WTC11 (cell line): ENCODE measurements at regions not wholly inside any gene's neighbourhood (a gene's known extent, or its start where the extent isn't known, plus 50 kb on each side); places are given as distances from the start of the nearest gene placed in this dataset.

Experiments
- ATAC-seq: fragments of 200-7000 bp; cut with Tn5 transposase; 2 replicates; pipeline ENCODE4 v1.10.0; 2021; ENCODE audit warnings: mild to moderate bottlenecking, moderate library complexity
- CTCF ChIA-PET: fragments of 300-600 bp; sonication (Branson Sonifier 250); formaldehyde crosslinking; loops from one replicate; lab custom pipeline; 2021; ENCODE audit warnings: antibody characterized with exemption; lab: Charles Lee
- POLR2A ChIA-PET: fragments of 350-600 bp; sonication (Branson Sonifier 250); formaldehyde crosslinking; loops from one replicate; lab custom pipeline; 2021; ENCODE audit warnings: antibody characterized with exemption; lab: Charles Lee
- DNase-seq: peaks from one replicate; pipeline ENCODE4 v3.0.0; 2021; ENCODE audit warnings: low spot score
- H3K27ac Mint-ChIP-seq: 2 replicates; pipeline ENCODE4 v1.8.0; 2021; ENCODE audit warnings: mixed read lengths
- H3K27me3 Mint-ChIP-seq: 2 replicates; pipeline ENCODE4 v1.8.0; 2021; ENCODE audit warnings: low read depth, mild to moderate bottlenecking, moderate library complexity, mixed read lengths
- H3K36me3 Mint-ChIP-seq: 2 replicates; pipeline ENCODE4 v1.8.0; 2021; ENCODE audit warnings: mixed read lengths
- H3K4me1 Mint-ChIP-seq: 2 replicates; pipeline ENCODE4 v1.8.0; 2022; ENCODE audit warnings: mixed read lengths
- H3K4me3 Mint-ChIP-seq: 2 replicates; pipeline ENCODE4 v1.8.0; 2021; ENCODE audit warnings: mild to moderate bottlenecking, moderate library complexity, mixed read lengths
- H3K9me3 Mint-ChIP-seq: 2 replicates; pipeline ENCODE4 v1.8.0; 2021; ENCODE audit warnings: mixed read lengths
- ATF6 ChIP-seq: sonication (generic); formaldehyde crosslinking; IDR thresholded peaks from 2 replicates; pipeline ENCODE4 v1.8.1; 2023; ENCODE audit warnings: mild to moderate bottlenecking, missing genetic modification reagents
- CBFB ChIP-seq: sonication (generic); formaldehyde crosslinking; IDR thresholded peaks from 2 replicates; pipeline ENCODE4 v1.8.1; 2022; ENCODE audit warnings: mild to moderate bottlenecking, low read depth, missing genetic modification reagents
- CREB1 ChIP-seq: sonication (generic); formaldehyde crosslinking; IDR thresholded peaks from 2 replicates; pipeline ENCODE4 v1.8.0; 2023; ENCODE audit warnings: mild to moderate bottlenecking, missing genetic modification reagents
- E2F4 ChIP-seq: sonication (generic); formaldehyde crosslinking; IDR thresholded peaks from 2 replicates; pipeline ENCODE4 v1.8.1; 2022; ENCODE audit warnings: low read depth, mild to moderate bottlenecking, moderate library complexity, missing genetic modification reagents, borderline replicate concordance
- EMX1 ChIP-seq: fragments of 250-450 bp; sonication (Bioruptor Pico); IDR thresholded peaks from 2 replicates; pipeline ENCODE4 v1.8.0; 2021; ENCODE audit warnings: mild to moderate bottlenecking
- GABPB1 ChIP-seq: sonication (generic); formaldehyde crosslinking; IDR thresholded peaks from 2 replicates; pipeline ENCODE4 v1.8.1; 2023; ENCODE audit warnings: mild to moderate bottlenecking, missing genetic modification reagents
- KAT7 ChIP-seq: sonication (generic); formaldehyde crosslinking; IDR thresholded peaks from 2 replicates; pipeline ENCODE4 v1.8.1; 2023; ENCODE audit warnings: missing genetic modification reagents, mild to moderate bottlenecking, borderline replicate concordance
- SP1 ChIP-seq: sonication (generic); formaldehyde crosslinking; conservative IDR thresholded peaks from 2 replicates; pipeline ENCODE4 v1.8.1; 2022; ENCODE audit warnings: missing genetic modification reagents
- TCF7 ChIP-seq: sonication (generic); formaldehyde crosslinking; IDR thresholded peaks from 2 replicates; pipeline ENCODE4 v1.8.0; 2022; ENCODE audit warnings: mild to moderate bottlenecking, low read depth, missing genetic modification reagents, moderate library complexity
- TEAD1 ChIP-seq: sonication (generic); formaldehyde crosslinking; IDR thresholded peaks from 2 replicates; pipeline ENCODE4 v1.8.0; 2022; ENCODE audit warnings: mild to moderate bottlenecking, missing genetic modification reagents
- USF2 ChIP-seq: sonication (generic); formaldehyde crosslinking; IDR thresholded peaks from 2 replicates; pipeline ENCODE4 v1.8.1; 2023; ENCODE audit warnings: mild to moderate bottlenecking, missing genetic modification reagents, moderate library complexity
- ZMAT4 ChIP-seq: fragments of 250-450 bp; sonication (Bioruptor Pico); IDR thresholded peaks from 2 replicates; pipeline ENCODE4 v1.9.0; 2021; ENCODE audit warnings: mild to moderate bottlenecking
- ZNF138 ChIP-seq: sonication (generic); formaldehyde crosslinking; conservative IDR thresholded peaks from 2 replicates; pipeline ENCODE4 v1.8.1; 2022; ENCODE audit warnings: mild to moderate bottlenecking, moderate library complexity, missing genetic modification reagents
- ZNF219 ChIP-seq: sonication (generic); formaldehyde crosslinking; IDR thresholded peaks from 2 replicates; pipeline ENCODE4 v1.8.0; 2023; ENCODE audit warnings: missing genetic modification reagents, mild to moderate bottlenecking, borderline replicate concordance
- ZNF263 ChIP-seq: sonication (generic); formaldehyde crosslinking; IDR thresholded peaks from 2 replicates; pipeline ENCODE4 v1.8.1; 2022; ENCODE audit warnings: low read depth, mild to moderate bottlenecking, moderate library complexity, missing genetic modification reagents
- ZNF317 ChIP-seq: sonication (generic); formaldehyde crosslinking; IDR thresholded peaks from 2 replicates; pipeline ENCODE4 v1.8.1; 2023; ENCODE audit warnings: low read depth, mild to moderate bottlenecking, moderate library complexity, missing genetic modification reagents, borderline replicate concordance
- ZNF416 ChIP-seq: fragments of 250-450 bp; sonication (Bioruptor Pico); IDR thresholded peaks from 2 replicates; pipeline ENCODE4 v1.9.0; 2021; ENCODE audit warnings: mild to moderate bottlenecking, inconsistent platforms
- ZNF512 ChIP-seq: sonication (generic); formaldehyde crosslinking; IDR thresholded peaks from 2 replicates; pipeline ENCODE4 v1.8.1; 2022; ENCODE audit warnings: missing genetic modification reagents, borderline replicate concordance
- ZNF671 ChIP-seq: fragments of 250-450 bp; sonication (Bioruptor Pico); IDR thresholded peaks from 2 replicates; pipeline ENCODE4 v1.8.0; 2021; ENCODE audit warnings: mild to moderate bottlenecking
- ZSCAN18 ChIP-seq: fragments of 250-450 bp; sonication (Bioruptor Pico); IDR thresholded peaks from 2 replicates; pipeline ENCODE4 v2.1.2; 2022; ENCODE audit warnings: mild to moderate bottlenecking, moderate library complexity

- TF ChIP-seq USF2 (CRISPR knock-in tag) (no peak), SP1 (CRISPR knock-in tag) (no peak), ZNF219 (CRISPR knock-in tag) (no peak), ZNF512 (CRISPR knock-in tag) (no peak), ZNF263 (CRISPR knock-in tag) (no peak), CREB1 (CRISPR knock-in tag) (no peak), ZSCAN18 (no peak), EMX1 (CRISPR knock-in tag) (no peak), ZMAT4 (CRISPR knock-in tag) (no peak), TCF7 (CRISPR knock-in tag) (no peak), GABPB1 (CRISPR knock-in tag) (no peak), ZNF416 (no peak), ZNF671 (CRISPR knock-in tag) (no peak)
- TF ChIP-seq, all 79 proteins: peak for 0
- H3K36me3 Mint-ChIP-seq = peaks cover 2% of the 10 kb centered on the region; the same call in 1 of the 2 replicates
- no peak overlapping the region for H3K4me3 Mint-ChIP-seq
- peaks cover 6% of the 10 kb centered on the region for H3K9me3 Mint-ChIP-seq
- peak overlapping the region; percentile 84; the same call in 1 of the 2 replicates for H3K27ac Mint-ChIP-seq
- H3K27me3 Mint-ChIP-seq = peaks cover 3% of the 10 kb centered on the region; the same call in 1 of the 2 replicates
- ChIA-PET POLR2A (interaction anchor here (0.7 to 1.4 kb wide), 4 partner anchors 12 to 70 kb away, joined by 6 to 8 read pairs (median 6); no protein-coding TSS in a partner anchor), CTCF (interaction anchor here (0.6 to 1.9 kb wide), 8 partner anchors 8 to 217 kb away, joined by 3 to 8 read pairs (median 4); no protein-coding TSS in a partner anchor)
- H3K4me1 Mint-ChIP-seq = peaks cover 52% of the 10 kb centered on the region
- DNase-seq (no peak), ATAC-seq (0 out of 2 replicates have a peak, but pooled peaks have one; percentile 4)
Observed at GRCh38 chr15:88981244-88982215, 68.4 kb upstream of the MFGE8 start.

- ChIA-PET CTCF (interaction anchor here (0.6 to 1.9 kb wide), 9 partner anchors 9 to 216 kb away, joined by 3 to 8 read pairs (median 3); no protein-coding TSS in a partner anchor), POLR2A (interaction anchor here (0.7 to 1.4 kb wide), 5 partner anchors 9 to 71 kb away, joined by 4 to 8 read pairs (median 6); no protein-coding TSS in a partner anchor)
- H3K9me3 Mint-ChIP-seq = no peaks in the 10 kb centered on the region
Observed at GRCh38 chr15:88982304-88982945, 69.2 kb upstream of the MFGE8 start.

More at GRCh38 chr15:88982304-88982945, 69.2 kb upstream of the MFGE8 start:
- no peak for DNase-seq
- Mint-ChIP-seq H3K27me3 (no peaks in the 10 kb centered on the region), H3K27ac (no peak overlapping the region), H3K36me3 (no peaks in the 10 kb centered on the region), H3K4me1 (peaks cover 60% of the 10 kb centered on the region), H3K4me3 (no peak overlapping the region)
- no peak for TF ChIP-seq ZNF138 (CRISPR knock-in tag)
- no peak for TF ChIP-seq TCF7 (CRISPR knock-in tag)
- TF ChIP-seq ATF6 (CRISPR knock-in tag) = no peak
- no peak for TF ChIP-seq TEAD1 (CRISPR knock-in tag)
- TF ChIP-seq E2F4 = no peak
- TF ChIP-seq CBFB (CRISPR knock-in tag) = no peak
- TF ChIP-seq ZNF317 (CRISPR knock-in tag) = no peak
- no peak for TF ChIP-seq KAT7 (CRISPR knock-in tag)
- TF ChIP-seq EMX1 (CRISPR knock-in tag) = no peak
- no peak for ATAC-seq
